ENCODE measurements at regions not wholly inside any gene's neighbourhood (a gene's known extent, or its start where the extent isn't known, plus 50 kb on each side); places are given as distances from the start of the nearest gene placed in this dataset.

- no peak for TF ChIP-seq YY1 (IDR thresholded peaks at IDR 0.05; ENCODE audit: insufficient read depth, insufficient read length)
- TF ChIP-seq ZNF274 (IDR thresholded peaks at IDR 0.05; ENCODE audit: low read depth, low read length) = no peak
- no peak for TF ChIP-seq SUZ12 (IDR thresholded peaks at IDR 0.05; ENCODE audit: extremely low read depth, insufficient read depth, insufficient read length)
Observed at GRCh38 chr4:148984951-148985350, 542.7 kb upstream of the NR3C2 start.

Measured in NT2/D1 (cell line).